ENCODE measurements at regions not wholly inside any gene's neighbourhood (a gene's known extent, or its start where the extent isn't known, plus 50 kb on each side); places are given as distances from the start of the nearest gene placed in this dataset.

- DNase-seq, result no peak
- Histone ChIP-seq H3K27ac (ENCODE audit: low read depth in 1 of 3, low read length in 2 of 3) (no peak overlapping the region), H3K9me3 (ENCODE audit: control insufficient read depth in 2 of 2, insufficient read depth in 1 of 2, low read depth in 1 of 2, low read length in 1 of 2) (no peaks in the 10 kb centered on the region), H3K4me1 (ENCODE audit: control insufficient read depth in 3 of 3, insufficient read depth in 2 of 3, low read depth in 1 of 3, low read length in 2 of 3) (no peaks in the 10 kb centered on the region), H3K27me3 (ENCODE audit: control insufficient read depth in 3 of 3, insufficient read depth in 3 of 3, low read length in 3 of 3) (no peaks in the 10 kb centered on the region), H3K36me3 (ENCODE audit: control insufficient read depth in 3 of 3, insufficient read depth in 2 of 3, low read depth in 1 of 3, low read length in 3 of 3) (no peaks in the 10 kb centered on the region), H3K4me3 (ENCODE audit: low read depth in 1 of 3, low read length in 3 of 3) (no peak overlapping the region)
- 60 to 77% (median 70%) methylated on average over 3 of the region's 3 CpGs for WGBS, 3 donors
- no peak for FAIRE-seq
These were observed 115.8 kb downstream of the INHBA start for GRCh38 chr7:41586931-41587640.

DNA sequence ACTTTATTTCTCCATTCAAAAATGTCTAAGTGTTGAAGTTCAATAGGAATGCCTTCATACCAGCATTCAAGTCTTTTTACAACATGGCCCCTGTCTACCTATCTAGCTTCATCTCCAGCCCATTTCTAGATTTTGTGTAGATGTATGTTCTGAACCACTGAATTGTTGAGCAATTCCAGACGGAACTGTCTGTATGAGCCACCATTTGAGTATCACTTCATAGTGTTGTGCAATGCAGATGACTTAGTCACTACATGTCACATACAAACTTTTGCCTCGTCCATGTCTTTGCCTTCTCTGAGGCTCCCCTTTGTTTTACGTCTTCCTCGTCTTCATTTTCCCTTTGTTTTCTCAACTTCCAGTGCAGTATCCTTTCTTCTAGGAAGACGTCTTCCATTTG, 118.1 kb downstream of the INHBA start:
- Histone ChIP-seq H3K4me1 (ENCODE audit: control insufficient read depth in 3 of 3, insufficient read depth in 2 of 3, low read depth in 1 of 3, low read length in 2 of 3) (no peaks in the 10 kb centered on the region), H3K27me3 (ENCODE audit: control insufficient read depth in 3 of 3, insufficient read depth in 3 of 3, low read length in 3 of 3) (no peaks in the 10 kb centered on the region), H3K4me3 (ENCODE audit: low read depth in 1 of 3, low read length in 3 of 3) (no peak overlapping the region), H3K36me3 (ENCODE audit: control insufficient read depth in 3 of 3, insufficient read depth in 2 of 3, low read depth in 1 of 3, low read length in 3 of 3) (no peaks in the 10 kb centered on the region), H3K9me3 (ENCODE audit: control insufficient read depth in 2 of 2, insufficient read depth in 1 of 2, low read depth in 1 of 2, low read length in 1 of 2) (no peaks in the 10 kb centered on the region), H3K27ac (ENCODE audit: low read depth in 1 of 3, low read length in 2 of 3) (no peak overlapping the region)
- WGBS, 3 donors, result 73 to 80% (median 76%) methylated on average over 5 of the region's 5 CpGs
- FAIRE-seq (no peak), DNase-seq (no peak)

DNA sequence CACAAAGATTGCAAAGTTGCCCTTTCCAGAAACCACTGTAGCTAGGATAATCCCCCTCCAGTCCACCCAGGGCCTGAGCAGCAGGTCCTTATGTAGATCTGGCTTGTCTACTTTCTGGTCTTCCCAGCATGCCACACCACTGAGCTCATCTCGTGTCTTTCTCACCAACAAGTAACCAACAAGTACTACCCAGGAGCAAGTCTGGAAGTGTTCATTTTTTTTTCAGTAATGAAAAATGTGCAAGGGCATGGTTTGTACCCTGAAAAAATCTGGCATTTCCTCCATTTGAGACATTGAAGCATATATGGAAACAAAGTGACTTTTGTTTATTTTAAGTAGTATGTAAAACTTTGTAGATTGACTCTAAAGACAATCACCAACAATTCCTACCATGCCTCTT, 120.8 kb downstream of the INHBA start:
- no peaks in the 10 kb centered on the region for H3K36me3 ChIP-seq (ENCODE audit: control insufficient read depth in 3 of 3, insufficient read depth in 2 of 3, low read depth in 1 of 3, low read length in 3 of 3)
- H3K4me3 ChIP-seq (ENCODE audit: low read depth in 1 of 3, low read length in 3 of 3), result no peak overlapping the region
- no peak for FAIRE-seq
- DNase-seq, result no peak
- no peak overlapping the region for H3K27ac ChIP-seq (ENCODE audit: low read depth in 1 of 3, low read length in 2 of 3)
- no peaks in the 10 kb centered on the region for H3K27me3 ChIP-seq (ENCODE audit: control insufficient read depth in 3 of 3, insufficient read depth in 3 of 3, low read length in 3 of 3)
- 68 to 76% (median 70%) methylated on average over 1 of the region's 1 CpG for WGBS, 3 donors
- H3K4me1 ChIP-seq (ENCODE audit: control insufficient read depth in 3 of 3, insufficient read depth in 2 of 3, low read depth in 1 of 3, low read length in 2 of 3), result no peaks in the 10 kb centered on the region
- no peaks in the 10 kb centered on the region for H3K9me3 ChIP-seq (ENCODE audit: control insufficient read depth in 2 of 2, insufficient read depth in 1 of 2, low read depth in 1 of 2, low read length in 1 of 2)

DNA sequence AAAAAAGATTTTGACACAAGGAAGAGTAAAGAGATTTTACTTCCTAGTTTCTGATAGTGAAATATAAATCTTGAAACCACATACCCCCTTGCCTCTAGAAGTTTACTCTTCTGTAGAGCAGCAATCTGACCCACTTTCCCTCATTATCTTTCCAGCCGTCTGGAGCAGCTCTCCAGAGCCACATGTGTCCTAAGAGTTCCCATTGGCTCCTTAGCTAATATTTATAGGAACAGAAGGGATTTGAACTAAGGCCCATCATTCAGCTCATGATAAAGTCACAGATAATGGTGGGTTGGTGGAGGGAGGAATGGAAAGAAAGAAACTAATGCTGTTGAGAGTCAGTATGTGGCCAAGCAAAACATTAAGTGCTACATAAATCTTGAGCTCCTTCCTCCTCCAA, 121.8 kb downstream of the INHBA start:
- no peak overlapping the region for H3K27ac ChIP-seq (ENCODE audit: low read depth in 1 of 3, low read length in 2 of 3)
- DNase-seq, result no peak
- no peaks in the 10 kb centered on the region for H3K9me3 ChIP-seq (ENCODE audit: control insufficient read depth in 2 of 2, insufficient read depth in 1 of 2, low read depth in 1 of 2, low read length in 1 of 2)
- H3K4me1 ChIP-seq (ENCODE audit: control insufficient read depth in 3 of 3, insufficient read depth in 2 of 3, low read depth in 1 of 3, low read length in 2 of 3), result no peaks in the 10 kb centered on the region
- H3K36me3 ChIP-seq (ENCODE audit: control insufficient read depth in 3 of 3, insufficient read depth in 2 of 3, low read depth in 1 of 3, low read length in 3 of 3), result no peaks in the 10 kb centered on the region
- FAIRE-seq, result no peak
- no peaks in the 10 kb centered on the region for H3K27me3 ChIP-seq (ENCODE audit: control insufficient read depth in 3 of 3, insufficient read depth in 3 of 3, low read length in 3 of 3)
- no peak overlapping the region for H3K4me3 ChIP-seq (ENCODE audit: low read depth in 1 of 3, low read length in 3 of 3)
- WGBS, 3 donors, result 45 to 53% (median 46%) methylated on average over 1 of the region's 1 CpG

DNA sequence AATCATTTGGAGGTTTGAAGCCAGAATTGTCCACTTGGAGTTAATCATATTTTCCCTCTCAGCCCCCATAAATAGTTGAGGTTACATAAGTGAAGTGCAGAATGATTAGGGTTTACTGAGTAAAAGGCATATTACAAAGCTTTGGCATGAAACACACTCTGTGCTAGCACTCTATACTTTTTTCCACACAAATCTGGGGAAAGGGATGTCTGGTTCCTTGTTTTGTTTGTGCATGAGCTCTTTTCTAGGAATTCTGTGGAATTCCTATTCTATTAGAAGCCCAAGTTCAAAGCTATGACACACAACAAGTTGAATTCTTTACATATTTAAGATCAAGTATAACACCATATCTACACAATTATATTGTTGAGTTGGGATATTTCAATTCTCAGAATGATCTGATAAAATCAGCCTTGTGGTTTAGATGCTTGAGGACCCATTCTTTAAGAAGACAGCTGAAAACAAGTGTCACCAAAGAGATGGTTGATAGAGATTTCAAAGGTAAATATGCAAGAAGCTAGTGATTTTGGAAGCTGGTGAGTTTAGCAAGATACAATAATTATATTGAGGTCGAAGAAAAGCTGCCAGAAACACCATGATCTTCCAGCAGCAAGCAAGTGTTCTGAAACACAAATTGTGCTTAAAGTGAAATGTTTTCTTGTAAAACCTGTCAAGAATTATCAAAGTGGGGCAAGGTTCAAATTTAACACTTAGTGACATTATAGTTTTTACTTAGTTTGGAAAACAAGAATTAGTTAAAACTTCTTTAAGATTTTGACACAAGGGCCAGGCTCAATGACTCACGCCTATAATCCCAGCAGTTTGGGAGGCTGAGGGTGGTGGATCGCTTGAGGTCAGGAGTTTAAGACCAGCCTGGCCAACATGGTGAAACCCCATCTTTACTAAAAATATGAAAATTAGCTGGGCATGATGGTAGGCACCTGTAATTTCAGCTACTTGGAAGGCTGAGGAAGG, 122.6 kb downstream of the INHBA start:
- H3K9me3 ChIP-seq (ENCODE audit: control insufficient read depth in 2 of 2, insufficient read depth in 1 of 2, low read depth in 1 of 2, low read length in 1 of 2), result no peaks in the 10 kb centered on the region
- H3K4me3 ChIP-seq (ENCODE audit: low read depth in 1 of 3, low read length in 3 of 3), result no peak overlapping the region
- 65 to 77% (median 72%) methylated on average over 3 of the region's 3 CpGs for WGBS, 3 donors
- no peak overlapping the region for H3K27ac ChIP-seq (ENCODE audit: low read depth in 1 of 3, low read length in 2 of 3)
- FAIRE-seq, result no peak
- H3K27me3 ChIP-seq (ENCODE audit: control insufficient read depth in 3 of 3, insufficient read depth in 3 of 3, low read length in 3 of 3), result no peaks in the 10 kb centered on the region
- no peaks in the 10 kb centered on the region for H3K4me1 ChIP-seq (ENCODE audit: control insufficient read depth in 3 of 3, insufficient read depth in 2 of 3, low read depth in 1 of 3, low read length in 2 of 3)
- DNase-seq, result no peak
- H3K36me3 ChIP-seq (ENCODE audit: control insufficient read depth in 3 of 3, insufficient read depth in 2 of 3, low read depth in 1 of 3, low read length in 3 of 3), result no peaks in the 10 kb centered on the region

GRCh38 chr7:41578700-41579099, 124.2 kb downstream of the INHBA start:
- Histone ChIP-seq H3K36me3 (ENCODE audit: control insufficient read depth in 3 of 3, insufficient read depth in 2 of 3, low read depth in 1 of 3, low read length in 3 of 3) (no peaks in the 10 kb centered on the region), H3K27ac (ENCODE audit: low read depth in 1 of 3, low read length in 2 of 3) (no peak overlapping the region), H3K9me3 (ENCODE audit: control insufficient read depth in 2 of 2, insufficient read depth in 1 of 2, low read depth in 1 of 2, low read length in 1 of 2) (no peaks in the 10 kb centered on the region), H3K4me1 (ENCODE audit: control insufficient read depth in 3 of 3, insufficient read depth in 2 of 3, low read depth in 1 of 3, low read length in 2 of 3) (no peaks in the 10 kb centered on the region), H3K4me3 (ENCODE audit: low read depth in 1 of 3, low read length in 3 of 3) (no peak overlapping the region), H3K27me3 (ENCODE audit: control insufficient read depth in 3 of 3, insufficient read depth in 3 of 3, low read length in 3 of 3) (no peaks in the 10 kb centered on the region)
- DNase-seq (no peak), FAIRE-seq (no peak)
- 63 to 71% (median 67%) methylated on average over 1 of the region's 1 CpG for WGBS, 3 donors

DNA sequence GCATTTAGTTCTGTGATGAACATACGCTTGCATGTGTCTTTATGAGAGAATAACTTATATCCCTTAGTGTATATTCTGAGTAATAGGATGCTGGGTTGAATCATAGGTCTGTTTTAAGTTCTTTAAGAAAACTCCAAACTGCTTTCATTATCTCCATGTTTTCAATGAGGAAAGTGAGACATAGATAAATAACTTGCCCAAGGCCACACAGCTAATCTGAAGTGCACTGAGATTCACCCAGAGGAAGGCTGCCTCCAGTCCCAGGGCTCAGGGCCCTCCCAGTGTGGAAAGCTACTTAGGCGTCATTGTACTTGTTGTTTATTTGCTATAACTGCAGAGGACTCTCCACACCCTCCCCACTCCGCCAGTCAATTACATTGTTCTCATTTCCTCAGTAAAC, 126.7 kb downstream of the INHBA start:
- H3K4me1 ChIP-seq (ENCODE audit: control insufficient read depth in 3 of 3, insufficient read depth in 2 of 3, low read depth in 1 of 3, low read length in 2 of 3), result no peaks in the 10 kb centered on the region
- H3K9me3 ChIP-seq (ENCODE audit: control insufficient read depth in 2 of 2, insufficient read depth in 1 of 2, low read depth in 1 of 2, low read length in 1 of 2), result no peaks in the 10 kb centered on the region
- H3K4me3 ChIP-seq (ENCODE audit: low read depth in 1 of 3, low read length in 3 of 3), result no peak overlapping the region
- FAIRE-seq (no peak), DNase-seq (no peak)
- no peak overlapping the region for H3K27ac ChIP-seq (ENCODE audit: low read depth in 1 of 3, low read length in 2 of 3)
- no peaks in the 10 kb centered on the region for H3K27me3 ChIP-seq (ENCODE audit: control insufficient read depth in 3 of 3, insufficient read depth in 3 of 3, low read length in 3 of 3)
- H3K36me3 ChIP-seq (ENCODE audit: control insufficient read depth in 3 of 3, insufficient read depth in 2 of 3, low read depth in 1 of 3, low read length in 3 of 3), result no peaks in the 10 kb centered on the region
- 77 to 84% (median 78%) methylated on average over 3 of the region's 3 CpGs for WGBS, 3 donors

DNA sequence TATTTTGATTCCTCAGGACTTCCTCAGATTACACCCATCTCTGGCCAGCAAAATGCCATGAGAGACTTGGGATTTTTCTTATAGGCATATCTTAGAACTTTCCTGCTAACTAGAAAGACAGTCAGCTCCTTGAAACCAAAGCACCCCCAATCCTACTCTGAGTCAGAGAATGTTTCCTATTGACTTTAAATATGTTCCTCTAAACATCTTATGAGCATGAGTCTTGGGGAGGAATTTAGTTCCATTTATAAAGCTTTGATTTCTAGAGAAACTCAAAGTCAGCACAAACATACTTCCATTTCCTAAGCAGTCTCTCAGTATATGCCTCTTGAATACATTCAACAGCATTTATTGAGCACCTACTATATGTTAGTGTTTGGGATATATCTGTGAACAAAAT, 128.5 kb downstream of the INHBA start:
- no peak for DNase-seq
- H3K27me3 ChIP-seq (ENCODE audit: control insufficient read depth in 3 of 3, insufficient read depth in 3 of 3, low read length in 3 of 3), result no peaks in the 10 kb centered on the region
- H3K27ac ChIP-seq (ENCODE audit: low read depth in 1 of 3, low read length in 2 of 3), result no peak overlapping the region
- H3K4me3 ChIP-seq (ENCODE audit: low read depth in 1 of 3, low read length in 3 of 3), result no peak overlapping the region
- no peak for FAIRE-seq
- no peaks in the 10 kb centered on the region for H3K4me1 ChIP-seq (ENCODE audit: control insufficient read depth in 3 of 3, insufficient read depth in 2 of 3, low read depth in 1 of 3, low read length in 2 of 3)
- H3K36me3 ChIP-seq (ENCODE audit: control insufficient read depth in 3 of 3, insufficient read depth in 2 of 3, low read depth in 1 of 3, low read length in 3 of 3), result no peaks in the 10 kb centered on the region
- no peaks in the 10 kb centered on the region for H3K9me3 ChIP-seq (ENCODE audit: control insufficient read depth in 2 of 2, insufficient read depth in 1 of 2, low read depth in 1 of 2, low read length in 1 of 2)
